Gastroesophageal sphincter (tissue), 3 donors: ENCODE measurements at regions not wholly inside any gene's neighbourhood (a gene's known extent, or its start where the extent isn't known, plus 50 kb on each side); places are given as distances from the start of the nearest gene placed in this dataset.

ENCODE experiments used
- CTCF ChIP-seq, 4 experiments: fragments of 200-600 bp in 2 of 4; fragments of 450-650 bp in 2 of 4; sonication (generic) in 1 of 4; IDR thresholded peaks; one replicate each; pipeline ENCODE4 v1.5.1; 2017 to 2019; ENCODE audit warnings: antibody characterized with exemption in 4 of 4, mild to moderate bottlenecking in 2 of 4, moderate library complexity in 2 of 4
- EP300 ChIP-seq: sonication (generic); formaldehyde crosslinking; IDR thresholded peaks from one replicate; pipeline ENCODE4 v1.6.1; 2017; ENCODE audit warnings: antibody characterized with exemption, mild to moderate bottlenecking
- POLR2A ChIP-seq, 2 donors: fragments of 450-650 bp; IDR thresholded peaks; one replicate each; pipeline ENCODE4 v1.6.1; 2017; ENCODE audit warnings: antibody characterized with exemption in 2 of 2, mild to moderate bottlenecking in 2 of 2, moderate library complexity in 1 of 2
- POLR2AphosphoS5 ChIP-seq: sonication (generic); formaldehyde crosslinking; IDR thresholded peaks from one replicate; pipeline ENCODE4 v1.6.1; 2017; ENCODE audit warnings: antibody characterized with exemption

- TF ChIP-seq CTCF (IDR thresholded peaks at IDR 0.05) (no peak), POLR2AphosphoS5 (no peak), POLR2A (IDR thresholded peaks at IDR 0.05) (no peak), EP300 (no peak)
Measured at GRCh38 chr5:127995556-127995955, 88.0 kb upstream of the SLC12A2 start.
